Left ventricle myocardium inferior (tissue), 1 donor: ENCODE measurements at regions not wholly inside any gene's neighbourhood (a gene's known extent, or its start where the extent isn't known, plus 50 kb on each side); places are given as distances from the start of the nearest gene placed in this dataset.

Source experiments
- DNase-seq: peaks from one replicate; pipeline ENCODE4 v3.0.0-alpha.2; 2020
- H3K27ac ChIP-seq: fragments of 200-600 bp; replicated peaks from 2 replicates; pipeline ENCODE4 v1.8.0; 2021
- H3K27me3 ChIP-seq: fragments of 200-600 bp; 2 replicates; pipeline ENCODE4 v1.8.0; 2021; ENCODE audit warnings: low read depth
- H3K36me3 ChIP-seq: fragments of 200-600 bp; 2 replicates; pipeline ENCODE4 v1.8.0; 2021
- H3K4me1 ChIP-seq: fragments of 200-600 bp; 2 replicates; pipeline ENCODE4 v1.8.0; 2021
- H3K4me3 ChIP-seq: fragments of 200-600 bp; 2 replicates; pipeline ENCODE4 v1.8.0; 2021; ENCODE audit warnings: mild to moderate bottlenecking, moderate library complexity
- H3K9me3 ChIP-seq: fragments of 200-600 bp; replicated peaks from 2 replicates; pipeline ENCODE4 v1.8.0; 2021
- CTCF ChIP-seq: fragments of 200-600 bp; IDR thresholded peaks from 2 replicates; pipeline ENCODE4 v1.8.0; 2021; ENCODE audit warnings: antibody characterized with exemption, mild to moderate bottlenecking, borderline replicate concordance
- intact Hi-C: fragments of 100-400 bp; cut with micrococcal nuclease; formaldehyde crosslinking; loops from one replicate; pipeline ENCODE4 v1.11.0; 2022
- donor health status: DM: no; HTN: yes; CAD: no; lungs with severe emphysema.

- DNase-seq: no peak
- Histone ChIP-seq H3K36me3 (no peaks in the 10 kb centered on the region), H3K4me1 (peaks cover 32% of the 10 kb centered on the region), H3K27ac (no peak overlapping the region), H3K9me3 (no peaks in the 10 kb centered on the region), H3K27me3 (no peaks in the 10 kb centered on the region), H3K4me3 (no peak overlapping the region)
- no peak for TF ChIP-seq CTCF
- intact Hi-C loops: no loop called here
These were observed 117.9 kb upstream of the GSE1 start for GRCh38 chr16:85495259-85495658.

- TF ChIP-seq CTCF: no peak
- H3K4me1 ChIP-seq: peaks cover 29% of the 10 kb centered on the region
- no peaks in the 10 kb centered on the region for H3K27me3 ChIP-seq
- no peak for DNase-seq
- H3K36me3 ChIP-seq: no peaks in the 10 kb centered on the region
- no peak overlapping the region for H3K4me3 ChIP-seq
- no peaks in the 10 kb centered on the region for H3K9me3 ChIP-seq
- intact Hi-C loops: no loop called here
- no peak overlapping the region for H3K27ac ChIP-seq
These were observed 117.1 kb upstream of the GSE1 start for GRCh38 chr16:85495823-85496538.

GRCh38 chr16:85497622-85498314, 115.4 kb upstream of the GSE1 start:
- no peak for DNase-seq
- TF ChIP-seq CTCF: no peak
- H3K4me3 ChIP-seq: no peak overlapping the region
- H3K9me3 ChIP-seq: no peaks in the 10 kb centered on the region
- peaks cover 12% of the 10 kb centered on the region for H3K4me1 ChIP-seq
- H3K27me3 ChIP-seq: no peaks in the 10 kb centered on the region
- intact Hi-C loops: no loop called here
- H3K36me3 ChIP-seq: no peaks in the 10 kb centered on the region
- no peak overlapping the region for H3K27ac ChIP-seq

GRCh38 chr16:85498607-85499006, 114.5 kb upstream of the GSE1 start:
- intact Hi-C loops: no loop called here
- Histone ChIP-seq H3K36me3 (no peaks in the 10 kb centered on the region), H3K4me3 (no peak overlapping the region), H3K27ac (no peak overlapping the region), H3K27me3 (no peaks in the 10 kb centered on the region), H3K4me1 (peaks cover 6% of the 10 kb centered on the region), H3K9me3 (no peaks in the 10 kb centered on the region)
- no peak for DNase-seq
- no peak for TF ChIP-seq CTCF

GRCh38 chr16:85500220-85500619, 112.9 kb upstream of the GSE1 start:
- H3K27me3 ChIP-seq: no peaks in the 10 kb centered on the region
- no peaks in the 10 kb centered on the region for H3K9me3 ChIP-seq
- no peak overlapping the region for H3K4me3 ChIP-seq
- DNase-seq: no peak
- intact Hi-C loops: no loop called here
- no peaks in the 10 kb centered on the region for H3K36me3 ChIP-seq
- peaks cover 6% of the 10 kb centered on the region for H3K4me1 ChIP-seq
- no peak for TF ChIP-seq CTCF
- H3K27ac ChIP-seq: no peak overlapping the region
